Activated CD4-positive, alpha-beta T cell treated with anti-CD3 and anti-CD28 coated beads, Interleukin-2, amount 10 ng/mL, durations not matched to agents 24 days and 14 days (primary cell): ENCODE measurements at regions not wholly inside any gene's neighbourhood (a gene's known extent, or its start where the extent isn't known, plus 50 kb on each side); places are given as distances from the start of the nearest gene placed in this dataset.

Experiments used
- DNase-seq: peaks from one replicate; pipeline ENCODE4 v3.0.0; 2022
- H3K27ac Mint-ChIP-seq: one replicate; pipeline ENCODE4 v1.8.0; 2022; ENCODE audit warnings: mild to moderate bottlenecking, mixed read lengths
- H3K27me3 Mint-ChIP-seq: one replicate; pipeline ENCODE4 v1.8.0; 2022; ENCODE audit warnings: mixed read lengths
- H3K36me3 Mint-ChIP-seq: one replicate; pipeline ENCODE4 v1.8.0; 2022; ENCODE audit warnings: low read depth, mild to moderate bottlenecking, mixed read lengths
- H3K4me1 Mint-ChIP-seq: one replicate; pipeline ENCODE4 v1.8.0; 2021; ENCODE audit warnings: mixed read lengths
- H3K4me3 Mint-ChIP-seq: one replicate; pipeline ENCODE4 v1.8.0; 2022; ENCODE audit warnings: mild to moderate bottlenecking, moderate library complexity, mixed read lengths
- H3K9me3 Mint-ChIP-seq: one replicate; pipeline ENCODE4 v1.8.0; 2021; ENCODE audit warnings: mixed read lengths
- intact Hi-C: fragments of 100-400 bp; cut with micrococcal nuclease; formaldehyde crosslinking; loops from one replicate; pipeline ENCODE4 v1.15.1; 2023

DNA sequence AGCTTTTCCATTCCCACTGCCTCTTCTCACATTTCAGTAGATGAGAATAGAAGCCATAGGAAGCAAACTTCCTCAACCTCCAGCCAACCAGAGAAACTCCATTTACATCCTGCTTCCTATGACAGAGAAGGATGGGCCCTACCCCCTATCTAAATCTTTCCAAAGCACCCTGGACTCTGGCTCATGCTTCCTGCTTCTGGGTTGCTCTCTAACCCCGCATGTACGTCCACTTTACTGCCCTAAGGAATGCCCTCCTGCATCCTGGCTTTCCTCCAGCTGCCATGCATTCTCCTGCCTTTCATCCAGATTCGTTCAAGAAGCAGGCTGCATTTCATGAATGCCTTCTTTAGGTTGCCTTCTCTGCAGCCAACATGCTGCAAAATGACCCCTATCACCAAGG is 91.9 kb downstream of the FAM217A start:
- no peak overlapping the region for H3K4me3 Mint-ChIP-seq
- H3K27me3 Mint-ChIP-seq, result no peaks in the 10 kb centered on the region
- peaks cover 6% of the 10 kb centered on the region for H3K36me3 Mint-ChIP-seq
- intact Hi-C loops, result loop anchor here (10.0 kb wide), 1 partner anchor 142 kb away; the partner anchor contains the start of gene FAM50B
- no peak for DNase-seq
- no peaks in the 10 kb centered on the region for H3K9me3 Mint-ChIP-seq
- H3K4me1 Mint-ChIP-seq, result peaks cover 10% of the 10 kb centered on the region
- no peak overlapping the region for H3K27ac Mint-ChIP-seq

DNA sequence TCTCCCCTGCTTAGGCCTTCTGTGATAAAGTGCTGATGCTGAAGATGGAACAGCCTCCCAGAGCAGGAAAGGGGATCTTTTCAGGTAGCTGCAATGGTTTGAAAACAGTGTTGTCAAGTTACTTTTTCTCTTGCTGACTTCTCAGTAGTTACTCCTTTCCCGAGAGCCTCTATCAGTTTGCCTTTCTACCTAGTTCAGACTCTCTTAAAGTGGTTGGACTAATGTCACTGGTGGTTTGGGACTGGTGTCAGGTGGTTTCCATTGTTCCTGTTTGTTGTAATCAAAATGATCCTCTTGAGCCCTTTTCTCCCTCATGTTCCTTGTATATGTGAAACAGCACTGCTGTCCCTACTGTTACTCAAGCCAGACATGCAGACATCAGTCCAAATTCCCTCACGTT is 91.4 kb downstream of the FAM217A start:
- intact Hi-C loops, result loop anchor here (10.0 kb wide), 1 partner anchor 143 kb away; the partner anchor contains the start of gene FAM50B
- DNase-seq, result no peak
- H3K9me3 Mint-ChIP-seq, result no peaks in the 10 kb centered on the region

DNA sequence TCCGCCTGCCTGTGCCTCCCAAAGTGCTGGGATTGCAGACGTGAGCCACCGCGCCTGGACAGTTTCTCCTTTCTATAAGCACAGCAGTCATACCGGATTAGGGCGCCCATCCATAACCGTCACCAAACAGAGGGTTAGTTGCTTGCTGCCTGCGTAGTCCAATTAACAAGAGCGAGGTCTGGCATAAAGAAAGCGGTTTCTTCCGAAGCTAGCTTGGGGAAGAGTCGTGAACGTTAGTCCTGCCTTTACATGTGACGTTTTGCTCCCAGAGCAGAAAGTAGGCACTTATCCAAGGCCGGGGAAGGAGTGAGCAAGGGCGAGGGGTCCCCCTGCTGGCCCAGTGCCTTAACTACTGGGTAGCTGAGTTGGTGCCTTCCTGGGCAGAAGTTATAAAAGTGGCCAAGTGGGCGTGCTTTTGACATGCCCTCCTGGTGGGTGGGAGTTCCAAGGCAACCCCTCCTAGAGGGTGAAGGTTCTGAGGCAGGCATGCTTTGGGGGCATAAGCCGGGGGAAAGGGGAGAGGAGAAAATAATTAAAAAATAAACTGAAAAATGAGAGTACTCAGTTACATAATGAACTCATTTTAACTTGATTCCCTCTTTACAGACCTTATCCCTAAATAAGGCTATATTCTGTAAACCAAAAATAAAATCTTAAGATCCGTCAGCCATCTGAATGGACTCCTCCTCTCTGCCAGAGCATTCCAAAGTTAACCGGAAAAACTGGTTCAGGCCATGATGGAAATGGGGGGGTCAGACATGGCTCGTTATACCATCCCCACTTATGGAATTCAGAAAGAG is 88.0 kb downstream of the FAM217A start:
- Mint-ChIP-seq H3K36me3 (peaks cover 4% of the 10 kb centered on the region), H3K4me3 (no peak overlapping the region), H3K9me3 (no peaks in the 10 kb centered on the region), H3K27me3 (no peaks in the 10 kb centered on the region), H3K4me1 (peaks cover 10% of the 10 kb centered on the region), H3K27ac (no peak overlapping the region)
- DNase-seq, result peak; percentile 90
- intact Hi-C loops, result loop anchor here (1.0 kb wide), 1 partner anchor 249 kb away; no protein-coding TSS in a partner anchor

More for the DNA sequence above, 91.4 kb downstream of the FAM217A start:
- Mint-ChIP-seq H3K27me3 (no peaks in the 10 kb centered on the region), H3K27ac (no peak overlapping the region), H3K4me1 (peaks cover 10% of the 10 kb centered on the region), H3K4me3 (no peak overlapping the region), H3K36me3 (peaks cover 4% of the 10 kb centered on the region)

DNA sequence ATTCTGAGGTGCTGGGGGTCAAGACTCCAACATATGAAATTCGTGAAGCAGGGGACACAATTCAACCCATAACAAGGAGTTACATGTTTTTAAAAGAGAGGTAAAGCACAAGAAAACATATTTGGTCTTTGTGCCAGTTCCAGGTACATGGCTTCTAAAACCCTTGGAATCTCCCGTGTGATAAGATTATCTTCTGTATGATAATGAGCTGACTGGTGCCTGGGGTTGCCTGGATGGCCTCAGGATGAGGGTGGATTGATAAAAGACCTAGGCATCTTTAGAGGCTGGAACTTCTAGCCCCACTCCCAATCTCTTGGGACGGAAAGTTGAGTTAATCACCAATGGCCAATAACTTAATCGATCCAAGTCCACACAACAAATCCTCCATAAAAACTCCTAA is 87.0 kb downstream of the FAM217A start:
- no peaks in the 10 kb centered on the region for H3K27me3 Mint-ChIP-seq
- peaks cover 4% of the 10 kb centered on the region for H3K36me3 Mint-ChIP-seq
- intact Hi-C loops, result loop anchor here (1.0 kb wide), 1 partner anchor 250 kb away; no protein-coding TSS in a partner anchor
- H3K4me3 Mint-ChIP-seq, result no peak overlapping the region
- no peaks in the 10 kb centered on the region for H3K9me3 Mint-ChIP-seq
- peak; percentile 18 for DNase-seq
- no peak overlapping the region for H3K27ac Mint-ChIP-seq
- peaks cover 10% of the 10 kb centered on the region for H3K4me1 Mint-ChIP-seq

DNA sequence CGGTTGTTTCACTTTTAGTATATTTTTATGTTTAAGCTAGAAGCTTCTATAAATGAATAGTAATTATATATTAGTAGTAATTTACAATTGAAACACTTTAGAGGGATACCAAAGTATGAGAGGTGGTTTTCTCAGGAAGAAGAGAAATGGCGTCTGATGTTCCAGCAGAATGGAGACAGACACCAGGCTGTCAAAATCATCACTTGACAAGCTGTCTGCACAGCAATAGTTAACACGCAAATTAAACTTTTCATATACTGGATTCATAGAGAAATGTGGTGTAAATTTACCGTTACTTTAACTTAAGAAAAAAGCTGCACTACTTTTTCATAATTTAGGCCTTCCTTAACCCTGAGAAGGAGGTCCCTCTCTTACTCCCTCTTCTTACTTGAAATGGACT is 82.6 kb downstream of the FAM217A start:
- Mint-ChIP-seq H3K4me1 (no peaks in the 10 kb centered on the region), H3K9me3 (no peaks in the 10 kb centered on the region), H3K36me3 (no peaks in the 10 kb centered on the region), H3K27ac (no peak overlapping the region), H3K27me3 (no peaks in the 10 kb centered on the region), H3K4me3 (no peak overlapping the region)
- no peak for DNase-seq
- intact Hi-C loops, result no loop called here

DNA sequence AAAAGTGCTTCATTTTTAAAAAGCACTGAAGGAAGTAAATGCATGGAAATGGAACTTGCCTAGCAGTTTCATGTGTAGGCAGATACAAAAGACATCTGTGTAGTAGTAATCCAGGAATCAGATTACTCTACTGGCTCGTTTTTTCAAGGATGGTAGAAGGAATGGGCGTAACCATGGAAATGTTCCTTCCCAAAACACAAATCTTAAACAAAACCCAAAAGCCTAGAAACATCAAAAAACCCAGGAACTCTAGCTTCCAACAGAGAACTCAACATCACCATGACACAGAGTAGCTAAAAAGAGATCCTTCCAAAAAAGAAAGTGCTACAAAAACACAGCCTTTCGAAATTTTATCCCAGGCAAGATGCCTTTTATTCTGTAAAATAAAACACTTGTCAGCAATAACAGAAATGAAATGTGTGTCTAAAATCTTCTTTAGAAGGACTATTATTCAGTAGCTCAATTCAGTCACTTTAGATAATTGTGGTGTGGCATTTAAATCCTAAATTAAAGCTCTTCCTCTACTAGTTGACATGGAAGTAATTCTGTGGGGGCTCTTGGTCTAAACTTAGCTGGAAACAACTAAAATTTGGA is 81.7 kb downstream of the FAM217A start:
- intact Hi-C loops, result no loop called here
- Mint-ChIP-seq H3K27ac (no peak overlapping the region), H3K4me1 (no peaks in the 10 kb centered on the region), H3K36me3 (no peaks in the 10 kb centered on the region), H3K9me3 (no peaks in the 10 kb centered on the region), H3K4me3 (no peak overlapping the region), H3K27me3 (no peaks in the 10 kb centered on the region)
- DNase-seq, result no peak

DNA sequence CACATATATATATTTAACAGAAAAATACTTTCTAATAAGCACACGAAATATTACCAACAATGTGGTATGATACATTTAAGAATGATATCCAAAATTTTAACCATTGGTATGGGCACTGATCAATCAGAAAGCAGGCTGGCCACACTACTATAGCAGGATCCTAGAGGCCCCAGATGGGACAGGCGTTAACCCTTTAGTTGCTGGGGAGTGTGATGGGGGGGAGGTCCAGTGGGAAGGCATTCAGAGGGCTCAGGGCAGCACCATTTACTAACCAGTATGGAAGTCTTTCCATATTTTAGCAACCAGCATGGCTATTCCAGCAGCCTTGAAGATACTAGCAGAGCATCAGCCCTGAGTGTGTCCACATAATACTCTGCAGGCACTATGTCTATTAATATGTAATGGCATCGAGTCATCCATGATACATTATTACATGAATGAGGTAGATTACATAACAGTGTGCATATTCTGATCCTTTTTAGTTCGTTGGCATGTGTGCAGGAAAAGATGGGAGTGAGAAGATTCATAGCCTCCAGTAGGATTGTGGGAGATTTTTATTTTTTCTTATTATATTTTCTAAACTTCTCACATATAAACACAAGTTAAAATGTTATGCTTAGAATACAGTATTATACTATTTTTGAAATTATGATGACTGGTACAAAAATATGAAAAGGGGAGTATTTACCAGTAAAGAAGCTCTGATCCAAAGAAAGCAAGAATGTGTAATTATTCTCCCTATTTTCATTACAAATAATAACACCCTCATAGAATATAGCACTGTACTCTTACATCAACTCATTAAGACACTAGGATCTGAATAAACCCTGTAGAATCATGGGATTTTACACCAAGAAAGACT is 78.9 kb downstream of the FAM217A start:
- Mint-ChIP-seq H3K9me3 (no peaks in the 10 kb centered on the region), H3K27me3 (no peaks in the 10 kb centered on the region), H3K27ac (no peak overlapping the region), H3K4me3 (no peak overlapping the region), H3K4me1 (peaks cover under 1% of the 10 kb centered on the region), H3K36me3 (no peaks in the 10 kb centered on the region)
- intact Hi-C loops, result loop anchor here (10.0 kb wide), 1 partner anchor 85 kb away; no protein-coding TSS in a partner anchor
- DNase-seq, result peak; percentile 36

DNA sequence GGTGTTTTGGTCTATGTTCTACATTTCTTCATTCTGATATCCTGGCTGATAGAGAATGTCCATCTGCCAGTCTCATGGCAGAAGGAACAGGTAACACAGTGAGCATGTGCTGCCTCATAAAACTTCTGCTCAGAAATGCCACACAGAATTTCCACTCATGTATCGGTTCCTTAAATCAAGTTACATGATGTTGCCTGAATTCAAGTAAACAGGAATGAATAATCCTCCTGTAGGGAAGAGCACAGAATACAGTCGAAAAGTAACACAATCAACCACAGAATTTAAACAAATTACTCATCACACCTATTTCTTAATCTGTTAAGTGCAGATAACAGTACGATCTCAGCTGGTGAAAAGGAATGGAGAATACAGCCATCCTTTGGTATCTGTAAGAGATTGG is 74.7 kb downstream of the FAM217A start:
- Mint-ChIP-seq H3K4me3 (no peak overlapping the region), H3K9me3 (no peaks in the 10 kb centered on the region), H3K27ac (no peak overlapping the region), H3K36me3 (peaks cover 2% of the 10 kb centered on the region), H3K27me3 (no peaks in the 10 kb centered on the region), H3K4me1 (peaks cover 12% of the 10 kb centered on the region)
- intact Hi-C loops, result loop anchor here (10.0 kb wide), 1 partner anchor 89 kb away; no protein-coding TSS in a partner anchor
- no peak for DNase-seq

DNA sequence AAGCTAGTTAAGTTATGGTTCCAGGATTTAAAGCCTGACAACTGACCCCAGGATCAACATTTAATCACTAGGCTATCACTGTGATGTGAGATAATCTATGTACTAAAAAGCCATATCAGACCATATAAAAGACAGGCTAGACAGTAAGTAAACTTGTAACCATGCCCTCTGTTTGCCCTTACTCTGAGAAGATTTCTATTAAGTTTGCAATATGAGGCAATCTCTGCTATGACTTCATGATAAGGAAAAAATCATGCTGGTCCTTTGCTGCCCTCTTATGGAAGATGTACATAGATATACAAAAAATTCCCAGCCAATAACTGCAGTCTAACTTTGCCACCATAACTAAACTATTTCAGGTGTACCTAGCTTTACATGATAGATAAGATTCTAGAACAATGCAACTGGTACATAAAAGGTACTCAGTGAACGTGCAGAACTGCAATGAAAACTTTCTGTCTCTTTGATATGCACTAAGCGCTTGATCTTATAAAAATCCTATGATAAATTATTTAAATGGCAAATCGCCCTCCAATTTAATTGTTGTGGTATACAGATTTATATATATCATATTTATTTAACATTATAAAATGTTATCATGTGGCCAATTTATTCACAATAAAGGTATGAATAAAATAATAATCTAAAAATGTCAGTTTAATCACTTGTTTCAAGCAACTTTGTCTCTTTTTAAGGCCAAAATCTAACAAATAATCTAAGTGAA is 70.5 kb downstream of the FAM217A start:
- intact Hi-C loops, result loop anchor here (5.0 to 10.0 kb wide), 2 partner anchors 94 to 266 kb away; no protein-coding TSS in a partner anchor
- H3K27me3 Mint-ChIP-seq, result no peaks in the 10 kb centered on the region
- no peak overlapping the region for H3K4me3 Mint-ChIP-seq
- peaks cover 18% of the 10 kb centered on the region for H3K36me3 Mint-ChIP-seq
- H3K4me1 Mint-ChIP-seq, result peaks cover 40% of the 10 kb centered on the region
- DNase-seq, result peak; percentile 72
- H3K27ac Mint-ChIP-seq, result no peak overlapping the region
- no peaks in the 10 kb centered on the region for H3K9me3 Mint-ChIP-seq

DNA sequence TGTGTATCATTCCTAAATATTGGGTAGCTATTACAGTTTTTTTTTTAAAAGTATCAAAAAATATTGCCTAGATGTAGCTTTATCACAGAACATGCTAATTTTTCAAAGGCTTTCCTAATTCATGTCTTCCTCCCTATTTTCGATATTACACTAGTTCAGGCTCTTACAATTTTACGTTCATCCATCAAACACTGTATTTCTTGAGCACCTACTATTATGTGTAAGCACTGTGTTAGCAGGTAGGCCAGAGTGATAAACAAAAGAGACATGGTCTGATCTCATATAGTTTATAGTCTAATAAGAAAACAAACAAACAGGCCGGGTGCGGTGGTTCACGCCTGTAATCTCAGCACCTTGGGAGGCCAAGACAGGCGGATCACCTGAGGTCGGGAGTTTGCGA is 69.5 kb downstream of the FAM217A start:
- peaks cover 43% of the 10 kb centered on the region for H3K4me1 Mint-ChIP-seq
- DNase-seq, result no peak
- H3K4me3 Mint-ChIP-seq, result no peak overlapping the region
- H3K27ac Mint-ChIP-seq, result no peak overlapping the region
- no peaks in the 10 kb centered on the region for H3K27me3 Mint-ChIP-seq
- intact Hi-C loops, result loop anchor here (5.0 to 10.0 kb wide), 2 partner anchors 95 to 267 kb away; no protein-coding TSS in a partner anchor
- peaks cover 25% of the 10 kb centered on the region for H3K36me3 Mint-ChIP-seq
- no peaks in the 10 kb centered on the region for H3K9me3 Mint-ChIP-seq

DNA sequence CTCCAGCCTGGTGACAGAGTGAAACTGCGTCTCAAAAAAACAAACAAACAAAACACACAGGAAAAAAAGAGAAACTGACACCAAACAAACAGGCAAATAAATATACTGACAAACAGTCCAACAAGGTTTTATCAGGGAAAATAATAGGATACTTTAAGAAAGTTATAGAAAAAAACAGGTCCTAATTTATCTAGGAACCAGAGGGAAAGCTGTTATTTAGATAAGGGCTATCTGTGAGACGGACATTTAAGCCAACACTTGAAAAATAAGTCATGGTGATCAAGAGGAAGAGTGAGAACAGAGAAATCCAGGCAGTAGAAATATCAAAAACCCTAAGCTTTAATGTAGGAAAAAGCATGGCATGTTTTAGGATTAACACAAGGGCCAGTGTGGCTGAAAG is 68.9 kb downstream of the FAM217A start:
- Mint-ChIP-seq H3K27ac (peak overlapping the region; percentile 15), H3K36me3 (peaks cover 31% of the 10 kb centered on the region), H3K4me1 (peaks cover 45% of the 10 kb centered on the region), H3K9me3 (no peaks in the 10 kb centered on the region), H3K4me3 (no peak overlapping the region), H3K27me3 (no peaks in the 10 kb centered on the region)
- no peak for DNase-seq
- intact Hi-C loops, result loop anchor here (10.0 kb wide), 1 partner anchor 755 kb away; the partner anchor contains the start of gene PSMG4

DNA sequence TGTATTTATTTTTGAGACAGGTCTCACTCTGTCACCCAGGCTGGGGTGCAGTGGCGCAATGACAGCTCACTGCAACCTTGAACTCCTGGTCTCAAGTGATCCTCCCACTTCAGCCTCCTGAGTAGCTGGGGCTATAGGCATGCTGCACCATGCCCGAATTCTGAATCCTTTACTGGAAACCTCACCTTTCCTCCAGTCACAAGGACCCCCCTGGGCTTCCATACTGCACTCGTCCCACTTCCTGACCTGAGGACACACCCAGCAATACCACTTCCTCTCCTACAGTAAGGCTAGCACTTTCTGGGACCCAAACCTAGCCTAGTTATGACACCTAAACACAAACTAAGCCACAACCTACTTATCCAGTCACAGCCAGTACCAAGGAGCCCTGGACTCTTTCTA is 68.2 kb downstream of the FAM217A start:
- peak; percentile 81 for DNase-seq
- H3K27me3 Mint-ChIP-seq, result no peaks in the 10 kb centered on the region
- H3K27ac Mint-ChIP-seq, result peak overlapping the region; percentile 73
- intact Hi-C loops, result loop anchor here (10.0 kb wide), 1 partner anchor 756 kb away; the partner anchor contains the start of gene PSMG4
- H3K9me3 Mint-ChIP-seq, result no peaks in the 10 kb centered on the region
- H3K4me1 Mint-ChIP-seq, result peaks cover 47% of the 10 kb centered on the region
- peak overlapping the region; percentile 72 for H3K4me3 Mint-ChIP-seq
- peaks cover 31% of the 10 kb centered on the region for H3K36me3 Mint-ChIP-seq

DNA sequence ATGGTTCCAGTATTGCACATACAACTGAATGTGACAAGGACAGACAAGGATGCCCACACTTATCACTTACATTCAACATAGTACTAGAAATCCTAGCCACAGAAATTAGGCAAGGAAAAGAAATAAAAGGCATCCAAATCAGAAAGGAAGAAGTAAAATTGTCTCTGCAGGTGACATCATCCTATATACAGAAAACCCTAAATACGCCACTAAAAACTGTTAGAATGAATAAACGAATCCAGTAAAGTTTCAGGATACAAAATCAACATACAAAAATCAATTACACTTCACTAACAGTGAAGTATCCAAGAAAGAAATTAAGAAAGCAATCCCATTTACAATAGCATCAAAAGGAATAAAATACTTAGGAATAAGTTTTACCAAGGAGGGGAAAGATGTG is 66.1 kb downstream of the FAM217A start:
- intact Hi-C loops, result loop anchor here (10.0 kb wide), 1 partner anchor 758 kb away; the partner anchor contains the start of gene PSMG4
- Mint-ChIP-seq H3K36me3 (peaks cover 32% of the 10 kb centered on the region), H3K9me3 (no peaks in the 10 kb centered on the region), H3K4me1 (peaks cover 54% of the 10 kb centered on the region), H3K27ac (no peak overlapping the region), H3K4me3 (no peak overlapping the region), H3K27me3 (no peaks in the 10 kb centered on the region)
- DNase-seq, result no peak
